NCI-H1048 (cell line): ENCODE measurements at regions not wholly inside any gene's neighbourhood (a gene's known extent, or its start where the extent isn't known, plus 50 kb on each side); places are given as distances from the start of the nearest gene placed in this dataset.

Experiments used
- DNase-seq: peaks from one replicate; lab custom pipeline; 2025; lab: John Stamatoyannopoulos, UW

DNA sequence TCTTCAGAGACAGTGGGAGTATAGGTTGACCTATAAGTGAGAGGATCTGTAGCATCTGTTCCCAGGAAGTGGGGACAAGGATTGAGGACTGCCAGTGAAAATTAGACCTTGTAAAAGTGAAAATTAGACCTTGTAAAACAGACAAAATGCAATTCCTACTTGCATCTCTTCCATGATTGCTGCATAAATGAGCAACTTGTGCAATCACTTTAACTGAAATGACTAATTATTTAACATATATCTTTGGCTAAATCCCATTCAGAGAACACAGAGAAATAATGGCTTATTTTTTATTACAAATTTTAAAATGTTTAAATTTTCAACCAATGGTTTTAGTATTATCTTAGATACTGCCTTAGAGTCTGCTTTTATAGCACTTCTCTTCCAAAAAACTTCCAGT lies 67.2 kb upstream of the NABP1 start:
- no peak for DNase-seq

DNA sequence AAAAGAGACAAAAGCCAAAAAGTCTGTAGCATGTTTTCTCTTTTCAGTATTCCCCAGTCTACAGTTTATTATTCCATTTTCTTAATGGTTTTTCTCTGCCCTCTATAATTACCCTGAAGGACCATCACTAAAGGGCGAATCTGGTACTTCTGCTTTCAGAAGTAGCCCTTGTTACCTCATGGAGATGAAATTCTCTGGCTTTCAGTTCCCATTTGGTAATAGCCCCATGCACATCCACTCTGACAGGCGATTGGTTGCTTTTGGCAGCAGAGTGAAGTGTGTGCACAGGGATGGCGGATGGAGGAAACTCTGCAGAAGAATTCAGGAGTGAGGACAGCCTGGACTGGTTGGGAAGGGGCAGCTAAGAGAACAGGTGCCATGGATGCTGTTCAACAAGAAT lies 66.3 kb upstream of the NABP1 start:
- DNase-seq = no peak

DNA sequence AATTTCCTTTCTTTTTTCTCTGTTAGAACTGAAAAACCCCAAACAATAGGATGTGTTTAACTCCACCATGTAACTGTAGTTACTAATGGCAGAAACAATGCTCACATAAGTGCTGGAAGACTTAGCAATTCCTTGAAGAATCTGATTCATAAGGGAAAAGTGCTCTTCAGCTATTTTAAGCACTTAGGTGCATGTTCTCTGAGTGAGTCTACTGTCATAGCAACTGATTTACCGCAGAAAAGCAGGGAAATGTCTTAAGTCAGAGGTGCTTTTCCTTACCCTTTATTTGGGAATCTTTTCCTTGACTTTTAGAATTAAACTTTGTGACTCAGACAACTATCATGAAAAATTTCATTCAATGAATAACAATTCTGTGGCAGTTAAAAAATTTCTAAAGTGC lies 65.4 kb upstream of the NABP1 start:
- no peak for DNase-seq

DNA sequence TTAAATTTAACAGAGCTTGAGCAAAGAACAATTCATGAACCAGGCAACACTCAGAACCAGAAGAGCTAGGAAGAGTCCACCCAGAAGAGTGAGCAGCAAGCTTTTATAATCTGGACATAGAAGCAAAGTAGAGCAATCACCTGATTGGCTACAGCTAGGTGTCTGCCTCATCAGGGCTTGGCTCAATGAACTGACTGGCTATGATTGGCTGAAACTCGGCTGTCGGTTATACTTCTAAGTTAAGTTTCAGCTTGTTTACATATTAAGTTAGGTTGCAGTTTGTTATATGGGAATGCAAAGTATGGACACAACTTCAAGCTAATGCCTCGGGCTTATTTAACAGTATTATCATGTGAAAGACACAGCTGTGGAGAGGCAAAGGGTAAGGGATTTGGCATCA lies 63.2 kb upstream of the NABP1 start:
- DNase-seq = no peak

DNA sequence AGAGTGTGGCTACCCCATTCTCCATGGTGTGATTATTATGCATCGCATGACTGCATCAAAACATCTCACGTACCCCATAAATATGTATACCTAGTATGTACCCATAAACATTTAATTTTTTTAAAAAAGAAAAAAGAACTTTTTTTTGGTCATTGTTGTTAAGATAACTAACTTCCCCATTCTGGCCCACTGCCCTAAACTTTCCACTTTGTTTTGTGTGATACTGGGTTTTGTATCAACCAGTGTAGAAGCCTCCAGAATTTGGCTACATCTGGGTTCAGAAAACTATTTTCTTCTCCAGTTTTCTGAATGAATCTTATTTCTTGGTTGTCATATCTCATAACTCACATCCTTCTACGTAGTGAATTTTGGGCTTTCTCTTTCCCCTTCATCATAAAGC lies 62.3 kb upstream of the NABP1 start:
- DNase-seq = no peak

DNA sequence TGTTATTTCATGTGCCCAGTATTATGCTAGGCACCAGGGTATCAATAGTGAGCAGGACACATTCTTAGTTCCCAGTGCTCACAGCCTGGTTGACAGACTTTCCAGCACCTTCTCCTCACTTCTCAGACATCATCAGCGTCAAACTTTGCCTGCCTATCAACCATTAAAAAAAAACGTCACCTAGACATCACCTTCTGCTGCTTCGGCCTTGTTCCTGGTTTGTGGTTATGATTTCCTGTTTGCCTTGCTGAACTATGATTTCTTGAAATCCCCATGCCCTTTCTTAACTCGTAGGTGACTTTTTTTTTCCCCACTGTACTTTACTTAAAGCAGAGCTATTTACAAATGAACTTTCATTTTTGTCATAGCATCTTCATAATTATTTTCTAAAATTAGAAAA lies 60.4 kb upstream of the NABP1 start:
- DNase-seq = no peak

DNA sequence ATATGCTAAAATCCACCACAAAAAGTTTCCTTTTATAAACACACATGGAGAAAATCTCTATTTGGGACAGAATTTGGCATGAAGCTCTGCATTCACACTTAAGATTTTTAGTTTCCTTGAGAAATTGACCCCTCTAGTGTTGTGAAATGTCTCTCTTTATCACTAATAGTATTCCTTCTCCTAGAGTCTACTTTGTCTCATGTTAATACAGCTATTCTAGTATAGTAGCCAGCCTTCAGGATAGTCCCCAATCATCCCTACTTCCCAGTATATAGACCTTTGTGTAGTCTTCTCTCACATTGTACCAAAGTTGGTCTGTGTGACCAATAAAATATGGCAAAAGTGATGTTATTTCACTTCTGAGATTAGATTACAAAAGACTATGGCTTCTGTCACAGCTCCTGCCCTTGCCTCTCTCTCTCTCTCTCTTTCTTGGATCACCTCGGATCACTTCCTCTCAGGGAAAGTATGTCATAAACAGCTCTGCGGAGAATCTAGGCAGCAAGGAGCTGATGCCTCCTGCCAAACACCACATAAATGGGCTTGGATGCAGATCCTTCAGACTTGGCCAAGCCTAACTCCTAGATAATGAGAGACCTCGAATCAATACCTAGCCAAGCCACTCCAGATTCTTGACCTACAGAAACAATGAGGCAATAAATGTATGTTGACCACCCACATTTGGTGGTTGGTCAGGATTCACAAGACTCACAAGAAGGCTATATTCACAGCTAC lies 59.7 kb upstream of the NABP1 start:
- no peak for DNase-seq

DNA sequence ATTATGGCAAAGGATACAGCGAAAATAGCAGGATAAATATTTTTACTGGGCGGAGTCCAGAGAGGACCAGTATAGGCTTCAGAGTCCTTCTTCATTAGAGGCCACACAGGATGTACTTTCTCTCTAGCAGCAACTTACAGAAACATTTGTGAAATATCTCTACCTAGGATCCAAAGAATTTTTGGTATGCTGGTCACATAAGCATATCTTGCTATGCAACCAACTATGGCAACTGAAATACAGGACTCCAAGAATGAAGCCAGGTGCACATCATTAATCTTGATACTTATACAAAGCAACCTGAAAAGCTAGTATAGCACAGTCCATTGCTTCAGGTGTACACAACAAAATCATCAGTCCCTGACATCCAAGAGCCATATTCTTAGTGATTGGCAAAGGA lies 59.1 kb upstream of the NABP1 start:
- no peak for DNase-seq

DNA sequence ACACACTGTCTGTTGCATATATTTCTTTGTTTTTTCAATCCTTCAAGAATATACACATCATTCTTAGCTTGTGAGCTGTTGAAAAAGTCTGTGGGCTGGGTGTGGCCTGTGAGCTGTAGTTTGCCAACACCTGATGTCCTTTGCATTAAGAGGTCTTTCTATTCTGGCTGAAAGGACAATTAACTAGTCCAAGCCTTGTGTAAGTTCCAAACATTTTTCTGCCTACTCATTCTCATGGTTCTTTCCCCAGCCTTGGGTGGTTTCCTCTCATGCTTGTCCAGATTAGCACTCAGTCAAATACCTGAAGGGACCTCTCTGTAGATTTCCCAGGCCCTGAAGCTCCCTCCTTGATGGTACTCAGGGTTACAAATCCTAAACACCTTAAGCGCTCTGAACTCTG lies 57.8 kb upstream of the NABP1 start:
- no peak for DNase-seq

DNA sequence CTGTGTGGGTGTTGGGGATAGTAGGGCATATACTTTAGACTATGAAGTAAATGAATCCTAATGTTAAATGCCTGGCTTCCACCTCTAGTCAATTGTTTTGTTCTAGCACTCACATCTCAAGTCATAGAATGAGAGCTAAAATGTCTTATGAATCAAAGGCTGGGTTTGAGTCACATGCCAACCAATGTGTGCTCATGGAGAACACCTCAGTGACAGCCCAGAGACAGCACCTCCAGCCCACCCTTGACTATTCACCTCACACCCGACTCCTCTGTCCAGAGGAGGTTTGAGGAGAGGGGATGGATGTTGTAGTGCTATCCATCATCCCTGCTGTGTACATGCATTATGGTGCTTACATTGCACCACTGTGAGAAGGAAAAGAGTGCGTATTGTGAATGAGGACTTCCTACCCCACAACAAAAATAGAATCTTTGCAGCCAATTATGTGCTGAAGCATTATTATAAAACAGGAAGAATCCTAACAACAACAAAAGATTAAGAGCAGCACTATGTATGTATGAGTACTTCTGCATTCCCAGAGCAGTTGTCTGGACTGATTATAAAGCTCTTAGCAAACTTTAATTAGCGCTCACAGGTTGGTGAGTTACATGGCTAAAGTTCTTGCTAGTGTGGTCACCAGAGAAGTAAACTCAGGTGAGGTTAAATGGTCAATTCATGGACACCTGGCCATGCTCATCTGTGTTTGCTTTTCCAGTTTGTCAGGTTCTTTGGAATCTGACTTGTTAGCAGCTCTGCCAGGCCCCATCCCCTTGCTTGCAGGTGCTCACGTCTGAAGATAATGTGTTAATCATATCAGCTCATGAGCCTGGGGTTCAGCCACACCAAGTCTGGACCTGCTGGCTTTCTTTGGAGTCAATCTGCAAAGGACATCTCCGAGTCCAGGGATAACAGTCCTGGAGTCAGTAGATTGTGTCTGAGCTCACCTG lies 55.3 kb upstream of the NABP1 start:
- no peak for DNase-seq

DNA sequence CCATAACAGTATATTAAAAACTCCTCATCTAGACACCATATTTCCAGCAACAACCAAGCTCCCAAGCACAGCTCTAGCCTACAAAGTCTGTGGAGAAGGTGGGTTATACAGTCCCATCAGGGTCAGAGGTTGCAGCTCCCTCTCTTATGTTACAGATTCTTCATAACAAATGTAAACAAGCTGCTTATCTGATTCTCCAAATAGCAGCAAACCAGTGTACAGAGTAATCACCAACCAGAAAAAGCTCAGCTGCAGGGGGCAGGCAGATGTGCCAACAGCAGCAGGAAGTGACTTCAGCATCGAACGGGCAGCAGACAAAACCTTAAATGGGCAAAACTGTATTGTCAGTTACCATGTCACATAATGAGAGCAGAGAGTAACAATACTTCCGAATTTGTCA lies 52.9 kb upstream of the NABP1 start:
- no peak for DNase-seq

DNA sequence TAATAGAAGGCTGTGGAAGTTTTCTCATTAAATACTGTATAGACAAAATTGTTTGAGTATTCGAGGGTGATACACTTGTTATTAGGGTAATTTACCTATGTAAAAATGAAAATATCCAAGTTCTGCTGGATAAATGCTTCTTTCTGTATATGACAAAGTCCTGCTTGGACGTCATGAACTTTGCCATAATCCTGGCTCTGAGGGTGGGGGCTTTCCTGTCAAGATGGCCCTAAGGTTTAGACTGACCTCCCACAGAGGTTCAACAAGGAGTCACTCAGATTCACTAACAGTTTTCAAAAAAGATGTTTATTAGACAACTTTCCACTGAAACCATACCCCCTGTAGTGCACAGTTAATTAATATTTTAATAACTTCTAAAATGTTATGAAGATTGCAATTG lies 52.5 kb upstream of the NABP1 start:
- DNase-seq = no peak

DNA sequence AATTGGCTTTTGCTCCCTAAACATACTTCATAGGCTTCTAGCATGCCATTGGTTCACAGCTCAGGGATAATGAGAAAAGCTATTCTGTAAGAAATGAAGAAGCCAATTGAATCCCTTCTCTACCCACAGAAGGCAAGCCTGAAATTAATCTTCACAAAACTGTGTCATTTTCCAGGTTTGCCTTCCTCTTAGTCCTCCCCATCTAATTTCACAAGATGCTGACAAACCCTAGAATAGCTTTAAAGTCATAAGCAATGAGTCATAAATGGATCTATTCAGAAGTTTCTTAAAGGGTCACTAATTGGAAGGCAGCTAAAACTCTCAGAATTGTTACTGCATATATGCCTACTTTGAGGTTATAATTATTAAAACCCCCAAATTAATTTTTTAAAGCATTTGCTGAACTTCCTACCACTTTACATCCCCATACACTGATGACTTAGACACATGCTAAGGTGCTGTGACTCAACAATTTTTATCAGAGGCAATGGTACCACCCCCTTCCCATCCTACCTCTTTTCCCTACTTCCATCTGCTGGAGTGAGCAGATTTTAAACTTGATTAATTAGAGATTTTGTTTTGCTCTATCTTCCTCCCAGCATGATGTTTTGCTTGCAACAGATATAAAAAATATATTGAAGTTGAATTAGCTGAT lies 51.3 kb upstream of the NABP1 start:
- no peak for DNase-seq

DNA sequence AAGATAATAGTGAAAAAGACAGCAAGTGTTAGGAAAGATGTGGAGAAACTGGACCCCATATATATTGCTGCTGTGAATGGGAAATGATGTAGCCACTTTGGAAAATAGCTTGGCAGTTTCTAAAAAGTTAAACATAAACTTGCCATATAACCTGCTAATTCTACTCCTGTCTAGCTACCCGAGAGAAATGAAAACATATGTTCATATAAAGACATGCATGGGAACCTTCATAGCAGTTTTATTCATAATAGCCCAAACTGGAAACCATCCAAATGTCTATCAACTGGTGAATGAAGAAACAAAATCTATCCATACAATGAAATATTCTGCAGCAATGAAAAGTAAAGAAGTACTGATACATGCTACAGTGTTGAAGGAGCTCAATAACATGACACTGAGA lies 50.4 kb upstream of the NABP1 start:
- DNase-seq = no peak
